GM19468 (cell line): ENCODE measurements at regions not wholly inside any gene's neighbourhood (a gene's known extent, or its start where the extent isn't known, plus 50 kb on each side); places are given as distances from the start of the nearest gene placed in this dataset.

Experiments used
- ATAC-seq: cut with Tn5 transposase; IDR thresholded peaks from one replicate; pipeline ENCODE4 v1.9.1; 2021; ENCODE audit warnings: mild to moderate bottlenecking, moderate library complexity, moderate number of reproducible peaks; ENCODE audit not compliant: unreplicated experiment; ENCODE audit errors: extremely low read depth

- no peak for ATAC-seq
These were observed 341.5 kb downstream of the BCOR start for GRCh38 chrX:39756086-39756883.

GRCh38 chrX:39757971-39758370 is 339.8 kb downstream of the BCOR start:
- no peak for ATAC-seq

- no peak for ATAC-seq
These were observed 338.8 kb downstream of the BCOR start for GRCh38 chrX:39758791-39759525.

- ATAC-seq: no peak
These were observed 338.1 kb downstream of the BCOR start for GRCh38 chrX:39759526-39760224.

GRCh38 chrX:39760930-39761329 is 336.8 kb downstream of the BCOR start:
- no peak for ATAC-seq

GRCh38 chrX:39762266-39762841 is 335.4 kb downstream of the BCOR start:
- no peak for ATAC-seq

GRCh38 chrX:39764441-39764914 is 333.3 kb downstream of the BCOR start:
- no peak for ATAC-seq

GRCh38 chrX:39765327-39765726 is 332.4 kb downstream of the BCOR start:
- ATAC-seq: no peak

- no peak for ATAC-seq
These were observed 331.6 kb downstream of the BCOR start for GRCh38 chrX:39766085-39766726.

- no peak for ATAC-seq
These were observed 330.9 kb downstream of the BCOR start for GRCh38 chrX:39766855-39767254.

- ATAC-seq: no peak
These were observed 330.3 kb downstream of the BCOR start for GRCh38 chrX:39767446-39767845.

- ATAC-seq: no peak
These were observed 328.0 kb downstream of the BCOR start for GRCh38 chrX:39769748-39770147.

- ATAC-seq: no peak
These were observed 326.7 kb downstream of the BCOR start for GRCh38 chrX:39771089-39771488.

GRCh38 chrX:39772057-39772832 is 325.5 kb downstream of the BCOR start:
- no peak for ATAC-seq

GRCh38 chrX:39773150-39773549 is 324.6 kb downstream of the BCOR start:
- ATAC-seq: no peak

- no peak for ATAC-seq
These were observed 323.6 kb downstream of the BCOR start for GRCh38 chrX:39773923-39774773.

- no peak for ATAC-seq
These were observed 322.9 kb downstream of the BCOR start for GRCh38 chrX:39774774-39775328.

- ATAC-seq: no peak
These were observed 320.1 kb downstream of the BCOR start for GRCh38 chrX:39777623-39778025.
